ENCODE measurements at regions not wholly inside any gene's neighbourhood (a gene's known extent, or its start where the extent isn't known, plus 50 kb on each side); places are given as distances from the start of the nearest gene placed in this dataset.

- TF ChIP-seq CTCF (IDR thresholded peaks at IDR 0.05; ENCODE audit: insufficient read depth, low read depth, low read length), result no peak
- DNase-seq (ENCODE audit: low read depth), result no peak
- no peak overlapping the region for H3K4me3 ChIP-seq (ENCODE audit: low read depth, low read length)
- H3K36me3 ChIP-seq (ENCODE audit: control insufficient read depth, insufficient read depth, low read length), result no peaks in the 10 kb centered on the region
- H3K27me3 ChIP-seq (ENCODE audit: control insufficient read depth, insufficient read depth, low read length), result no peaks in the 10 kb centered on the region
- ChIA-PET CTCF (no interaction called here), POLR2A (no interaction called here)
These were observed 662.6 kb downstream of the METTL15 start for GRCh38 chr11:28770806-28771205.

- peak; percentile 19 for DNase-seq (ENCODE audit: low read depth)
- Histone ChIP-seq H3K36me3 (ENCODE audit: control insufficient read depth, insufficient read depth, low read length) (no peaks in the 10 kb centered on the region), H3K27me3 (ENCODE audit: control insufficient read depth, insufficient read depth, low read length) (no peaks in the 10 kb centered on the region), H3K4me3 (ENCODE audit: low read depth, low read length) (no peak overlapping the region)
- POLR2A ChIA-PET, result no interaction called here
- CTCF ChIA-PET, result interaction anchor here (0.6 to 1.6 kb wide), 3 partner anchors 8 to 22 kb away, joined by 3 to 4 read pairs (median 3); no protein-coding TSS in a partner anchor
- no peak for TF ChIP-seq CTCF (IDR thresholded peaks at IDR 0.05; ENCODE audit: insufficient read depth, low read depth, low read length)
These were observed 659.4 kb downstream of the METTL15 start for GRCh38 chr11:28767574-28767973.

GRCh38 chr11:28763876-28764275 is 655.7 kb downstream of the METTL15 start:
- no peak for TF ChIP-seq CTCF (IDR thresholded peaks at IDR 0.05; ENCODE audit: insufficient read depth, low read depth, low read length)
- peak; percentile 14 for DNase-seq (ENCODE audit: low read depth)
- ChIA-PET POLR2A (no interaction called here), CTCF (interaction anchor here (0.6 kb wide), 1 partner anchor 255 kb away, joined by 3 read pairs; no protein-coding TSS in a partner anchor)
- no peaks in the 10 kb centered on the region for H3K36me3 ChIP-seq (ENCODE audit: control insufficient read depth, insufficient read depth, low read length)
- no peaks in the 10 kb centered on the region for H3K27me3 ChIP-seq (ENCODE audit: control insufficient read depth, insufficient read depth, low read length)
- no peak overlapping the region for H3K4me3 ChIP-seq (ENCODE audit: low read depth, low read length)

- TF ChIP-seq CTCF (IDR thresholded peaks at IDR 0.05; ENCODE audit: insufficient read depth, low read depth, low read length), result no peak
- Histone ChIP-seq H3K27me3 (ENCODE audit: control insufficient read depth, insufficient read depth, low read length) (no peaks in the 10 kb centered on the region), H3K36me3 (ENCODE audit: control insufficient read depth, insufficient read depth, low read length) (no peaks in the 10 kb centered on the region), H3K4me3 (ENCODE audit: low read depth, low read length) (no peak overlapping the region)
- ChIA-PET CTCF (no interaction called here), POLR2A (interaction anchor here (0.5 to 0.6 kb wide), 2 partner anchors 202 to 1045 kb away, joined by 3 to 4 read pairs; no protein-coding TSS in a partner anchor)
- DNase-seq (ENCODE audit: low read depth), result no peak
These were observed 655.0 kb downstream of the METTL15 start for GRCh38 chr11:28763151-28763550.

- ChIA-PET POLR2A (interaction anchor here (0.6 to 0.7 kb wide), 2 partner anchors 75 to 525 kb away, joined by 3 read pairs; no protein-coding TSS in a partner anchor), CTCF (interaction anchor here (0.5 kb wide), 1 partner anchor 67 kb away, joined by 3 read pairs; no protein-coding TSS in a partner anchor)
- no peak for TF ChIP-seq CTCF (IDR thresholded peaks at IDR 0.05; ENCODE audit: insufficient read depth, low read depth, low read length)
- Histone ChIP-seq H3K27me3 (ENCODE audit: control insufficient read depth, insufficient read depth, low read length) (no peaks in the 10 kb centered on the region), H3K36me3 (ENCODE audit: control insufficient read depth, insufficient read depth, low read length) (no peaks in the 10 kb centered on the region), H3K4me3 (ENCODE audit: low read depth, low read length) (no peak overlapping the region)
- DNase-seq (ENCODE audit: low read depth), result no peak
These were observed 652.6 kb downstream of the METTL15 start for GRCh38 chr11:28760676-28761390.
